ENCODE measurements at regions not wholly inside any gene's neighbourhood (a gene's known extent, or its start where the extent isn't known, plus 50 kb on each side); places are given as distances from the start of the nearest gene placed in this dataset.

DNA sequence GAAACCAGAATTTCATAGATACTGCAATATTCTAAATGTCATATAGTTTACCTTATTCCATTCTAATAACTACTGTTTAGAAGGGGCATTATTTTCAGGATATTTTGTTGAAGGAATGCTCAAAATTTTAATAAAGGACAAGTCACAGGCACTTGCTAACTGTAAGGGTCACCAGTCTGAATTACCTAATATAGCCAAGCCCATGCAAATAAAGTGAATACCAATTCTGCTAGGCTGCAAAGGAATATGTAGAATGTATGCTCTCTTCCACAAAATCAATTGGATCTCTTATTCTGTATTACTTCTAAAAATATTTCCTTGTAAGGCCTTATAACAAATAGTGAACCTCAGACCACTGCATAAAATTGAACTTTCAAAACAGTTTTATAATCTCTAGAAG is 52.3 kb upstream of the FAT4 start:
- no peak for DNase-seq (ENCODE audit: extremely low read depth, low read depth)
- TF ChIP-seq, protein P1, sequence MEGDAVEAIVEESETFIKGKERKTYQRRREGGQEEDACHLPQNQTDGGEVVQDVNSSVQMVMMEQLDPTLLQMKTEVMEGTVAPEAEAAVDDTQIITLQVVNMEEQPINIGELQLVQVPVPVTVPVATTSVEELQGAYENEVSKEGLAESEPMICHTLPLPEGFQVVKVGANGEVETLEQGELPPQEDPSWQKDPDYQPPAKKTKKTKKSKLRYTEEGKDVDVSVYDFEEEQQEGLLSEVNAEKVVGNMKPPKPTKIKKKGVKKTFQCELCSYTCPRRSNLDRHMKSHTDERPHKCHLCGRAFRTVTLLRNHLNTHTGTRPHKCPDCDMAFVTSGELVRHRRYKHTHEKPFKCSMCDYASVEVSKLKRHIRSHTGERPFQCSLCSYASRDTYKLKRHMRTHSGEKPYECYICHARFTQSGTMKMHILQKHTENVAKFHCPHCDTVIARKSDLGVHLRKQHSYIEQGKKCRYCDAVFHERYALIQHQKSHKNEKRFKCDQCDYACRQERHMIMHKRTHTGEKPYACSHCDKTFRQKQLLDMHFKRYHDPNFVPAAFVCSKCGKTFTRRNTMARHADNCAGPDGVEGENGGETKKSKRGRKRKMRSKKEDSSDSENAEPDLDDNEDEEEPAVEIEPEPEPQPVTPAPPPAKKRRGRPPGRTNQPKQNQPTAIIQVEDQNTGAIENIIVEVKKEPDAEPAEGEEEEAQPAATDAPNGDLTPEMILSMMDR (IDR thresholded peaks at IDR 0.05; ENCODE audit: low read depth, low read length), result no peak

DNA sequence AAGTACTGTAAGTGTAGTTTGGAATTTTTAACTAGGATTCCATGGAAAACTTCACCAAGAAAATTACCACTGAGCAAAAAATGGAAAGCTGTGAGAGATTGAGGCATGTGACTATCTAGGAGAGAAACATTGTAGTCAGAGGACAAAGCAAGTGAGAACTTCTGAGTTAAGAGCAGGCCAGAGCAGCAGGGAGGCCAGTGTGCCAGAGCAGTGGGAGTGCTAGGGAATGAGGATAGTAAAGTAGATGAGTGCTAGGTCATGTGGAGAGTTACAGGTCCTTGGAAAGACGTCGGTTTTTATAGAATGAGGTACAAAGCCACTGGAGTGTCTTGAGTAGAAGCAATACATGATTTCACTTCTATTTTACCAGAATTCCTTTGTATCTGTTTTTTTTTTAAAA is 52.7 kb upstream of the FAT4 start:
- no peak for DNase-seq (ENCODE audit: extremely low read depth, low read depth)
- TF ChIP-seq, protein P1 (IDR thresholded peaks at IDR 0.05; ENCODE audit: low read depth, low read length), result no peak

DNA sequence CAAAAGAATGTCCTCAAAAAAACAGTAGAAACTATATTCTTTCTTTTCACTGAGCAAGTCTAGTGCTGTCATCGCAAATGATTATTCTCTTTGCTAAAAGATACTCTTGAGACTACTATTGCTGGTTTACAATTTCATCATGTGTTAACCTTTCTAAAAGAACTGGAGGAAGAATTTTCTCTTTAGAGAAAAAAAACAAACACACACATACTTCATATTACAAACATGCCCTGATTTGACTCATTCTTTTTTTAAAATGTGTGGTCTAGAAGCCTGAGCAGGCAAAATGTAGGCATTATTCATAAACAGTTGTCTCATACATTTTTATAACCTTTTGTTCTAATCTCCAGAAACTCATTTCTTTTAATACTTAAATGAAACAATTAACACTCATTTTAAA is 60.6 kb upstream of the FAT4 start:
- TF ChIP-seq, protein P1 (IDR thresholded peaks at IDR 0.05; ENCODE audit: low read depth, low read length), result no peak
- DNase-seq (ENCODE audit: extremely low read depth, low read depth), result no peak

DNA sequence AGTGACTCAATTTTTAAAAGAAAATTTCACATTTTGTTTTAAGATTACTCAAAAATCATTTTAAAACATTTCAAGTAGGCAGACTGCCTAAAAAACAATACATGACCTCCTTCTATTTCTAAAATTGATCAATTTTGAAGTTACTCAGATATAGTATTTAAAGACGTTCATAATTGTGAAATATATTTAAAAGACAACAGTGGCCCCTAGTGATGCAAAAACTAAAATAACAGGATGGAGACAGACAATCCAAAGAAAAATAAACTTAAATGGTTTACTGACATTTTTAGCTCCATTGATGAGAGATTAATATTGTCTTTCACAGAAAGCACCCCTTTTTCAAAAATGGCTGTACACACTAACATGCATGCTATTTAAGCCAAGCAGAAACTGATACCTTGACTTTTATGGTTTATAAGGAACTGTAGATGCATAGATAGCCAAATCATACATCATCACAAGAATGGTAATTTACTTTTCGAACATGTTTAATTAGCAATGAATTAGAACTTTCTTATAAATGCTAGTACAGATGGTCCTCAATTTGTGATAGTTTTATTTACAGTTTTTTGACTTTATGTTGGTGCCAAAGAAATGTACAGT is 69.8 kb upstream of the FAT4 start:
- no peak for DNase-seq (ENCODE audit: extremely low read depth, low read depth)
- TF ChIP-seq, protein P1 (IDR thresholded peaks at IDR 0.05; ENCODE audit: low read depth, low read length), result peak; percentile 39

DNA sequence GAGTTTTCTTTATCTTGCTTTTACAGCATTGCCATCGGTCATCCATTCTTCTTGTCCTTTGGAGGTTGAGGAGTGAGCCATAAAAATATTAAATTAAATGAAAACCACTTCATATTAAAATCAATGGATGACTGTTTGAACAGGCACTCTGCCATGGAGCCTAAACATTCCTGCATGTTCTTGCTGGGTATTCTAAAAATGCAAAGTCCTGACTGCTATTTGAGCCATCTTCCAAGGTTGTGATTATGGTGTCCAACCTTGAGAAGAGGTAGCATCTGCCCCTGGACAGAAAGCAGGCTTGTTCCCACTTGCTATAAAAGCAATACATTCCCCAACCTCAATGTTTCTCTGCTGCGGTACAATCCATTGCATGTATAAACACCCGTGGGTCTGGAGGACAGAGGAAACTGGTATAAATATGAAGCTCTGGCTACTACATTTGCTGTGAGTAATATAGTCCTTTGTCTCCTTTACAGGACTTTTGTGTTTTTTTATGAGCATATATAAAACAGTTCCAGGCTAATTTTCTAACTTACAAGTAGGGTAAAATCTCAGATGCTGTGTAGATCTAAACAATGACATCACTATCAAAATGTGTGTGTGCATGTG is 70.9 kb upstream of the FAT4 start:
- DNase-seq (ENCODE audit: extremely low read depth, low read depth), result no peak

DNA sequence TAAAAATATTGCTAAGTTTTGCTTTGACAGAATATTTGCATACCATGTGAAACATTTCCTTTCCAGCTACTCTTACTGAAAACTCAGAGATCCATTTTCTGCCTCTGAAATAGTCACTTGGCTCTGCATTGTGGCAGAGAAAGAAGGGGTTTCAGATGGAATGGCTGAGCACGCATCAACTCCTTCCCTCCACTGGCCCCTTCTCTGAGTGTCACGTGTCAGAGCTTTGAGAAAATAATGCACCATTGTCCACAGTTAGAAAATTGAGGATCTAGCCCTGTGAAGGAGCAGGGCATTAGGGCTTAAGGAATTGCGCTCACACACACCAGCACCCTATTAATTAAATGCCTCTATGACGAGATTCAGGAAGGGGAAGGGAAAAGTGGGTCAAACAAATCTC is 78.8 kb upstream of the FAT4 start:
- TF ChIP-seq, protein P1 (IDR thresholded peaks at IDR 0.05; ENCODE audit: low read depth, low read length), result no peak
- DNase-seq (ENCODE audit: extremely low read depth, low read depth), result no peak

More for the DNA sequence above, 70.9 kb upstream of the FAT4 start:
- TF ChIP-seq, protein P1 (IDR thresholded peaks at IDR 0.05; ENCODE audit: low read depth, low read length), result no peak

DNA sequence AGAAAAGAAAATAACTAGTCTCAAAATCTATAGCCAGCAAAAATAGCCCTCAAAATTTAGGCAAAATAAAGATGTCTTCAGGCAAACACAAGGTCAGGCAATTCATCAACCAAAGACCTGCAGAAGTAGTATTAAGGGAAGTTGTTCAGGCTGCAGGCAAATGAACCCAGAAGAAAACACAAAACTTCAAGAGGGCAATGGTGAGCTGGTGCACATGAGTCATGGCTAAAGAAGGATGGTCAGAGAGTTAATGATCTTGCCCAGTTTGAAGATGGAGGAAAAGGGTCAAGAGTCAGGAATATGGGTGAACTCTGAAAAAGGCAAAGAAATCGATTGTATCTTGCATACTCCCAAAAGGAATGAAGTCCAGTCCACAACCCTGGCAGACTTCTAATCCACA is 83.1 kb upstream of the FAT4 start:
- TF ChIP-seq, protein P1 (IDR thresholded peaks at IDR 0.05; ENCODE audit: low read depth, low read length), result no peak
- DNase-seq (ENCODE audit: extremely low read depth, low read depth), result no peak

Data from AG09319 (cell line).